ENCODE measurements at regions not wholly inside any gene's neighbourhood (a gene's known extent, or its start where the extent isn't known, plus 50 kb on each side); places are given as distances from the start of the nearest gene placed in this dataset.

GRCh38 chrX:97666890-97667289 is 783.2 kb downstream of the RPA4 start:
- no peaks in the 10 kb centered on the region for H3K9me3 ChIP-seq
- H3K9me3 Mint-ChIP-seq: no peaks in the 10 kb centered on the region
- no peak for DNase-seq
- no peaks in the 10 kb centered on the region for H3K36me3 Mint-ChIP-seq
- H3K4me1 Mint-ChIP-seq: no peaks in the 10 kb centered on the region
- H3K27ac ChIP-seq (ENCODE audit: low read length): no peak overlapping the region
- H3K4me1 ChIP-seq (ENCODE audit: control insufficient read depth in 1 of 2, extremely low read depth in 1 of 2, insufficient read depth in 2 of 2, low read length in 2 of 2): no peaks in the 10 kb centered on the region
- CTCF ChIA-PET: no interaction called here
- POLR2A ChIA-PET: no interaction called here
- no peaks in the 10 kb centered on the region for H3K36me3 ChIP-seq (ENCODE audit: control insufficient read depth in 2 of 2, extremely low read depth in 1 of 2, insufficient read depth in 1 of 2, low read length in 1 of 2)
- H3K4me3 Mint-ChIP-seq: no peak overlapping the region
- H3K27me3 Mint-ChIP-seq: peaks cover 0 to 29% of the 10 kb centered on the region in 2 donors
- H3K27ac Mint-ChIP-seq: no peak overlapping the region
- WGBS (ENCODE audit: insufficient coverage): no CpG with 5 or more reads among the region's 2 CpGs
- no peak overlapping the region for H3K4me3 ChIP-seq (ENCODE audit: control insufficient read depth in 1 of 2, extremely low read depth in 1 of 2, low read length in 1 of 2)
- H3K27me3 ChIP-seq (replicated peaks in 1 of 2; ENCODE audit: control insufficient read depth in 2 of 2, extremely low read depth in 1 of 2, insufficient read depth in 2 of 2, low read length in 1 of 2): no peaks in the 10 kb centered on the region
- no peak for ATAC-seq (replicated peaks in 1 of 4)

- Histone ChIP-seq H3K9me3 (no peaks in the 10 kb centered on the region), H3K36me3 (ENCODE audit: control insufficient read depth in 2 of 2, extremely low read depth in 1 of 2, insufficient read depth in 1 of 2, low read length in 1 of 2) (no peaks in the 10 kb centered on the region), H3K27me3 (replicated peaks in 1 of 2; ENCODE audit: control insufficient read depth in 2 of 2, extremely low read depth in 1 of 2, insufficient read depth in 2 of 2, low read length in 1 of 2) (no peaks in the 10 kb centered on the region), H3K4me3 (ENCODE audit: control insufficient read depth in 1 of 2, extremely low read depth in 1 of 2, low read length in 1 of 2) (no peak overlapping the region), H3K4me1 (ENCODE audit: control insufficient read depth in 1 of 2, extremely low read depth in 1 of 2, insufficient read depth in 2 of 2, low read length in 2 of 2) (no peaks in the 10 kb centered on the region), H3K27ac (ENCODE audit: low read length) (no peak overlapping the region)
- ATAC-seq (replicated peaks in 1 of 4) (no peak), DNase-seq (no peak)
- H3K27me3 Mint-ChIP-seq: peaks cover 0 to 28% of the 10 kb centered on the region in 2 donors
- WGBS (ENCODE audit: insufficient coverage): no CpG with 5 or more reads among the region's 2 CpGs
- H3K4me3 Mint-ChIP-seq: no peak overlapping the region
- CTCF ChIA-PET: no interaction called here
- no peaks in the 10 kb centered on the region for H3K36me3 Mint-ChIP-seq
- POLR2A ChIA-PET: no interaction called here
- no peaks in the 10 kb centered on the region for H3K9me3 Mint-ChIP-seq
- no peaks in the 10 kb centered on the region for H3K4me1 Mint-ChIP-seq
- H3K27ac Mint-ChIP-seq: no peak overlapping the region
Measured at GRCh38 chrX:97668126-97668525, 784.4 kb downstream of the RPA4 start.

GRCh38 chrX:97672138-97672537 is 788.4 kb downstream of the RPA4 start:
- no peaks in the 10 kb centered on the region for H3K4me1 ChIP-seq (ENCODE audit: control insufficient read depth in 1 of 2, extremely low read depth in 1 of 2, insufficient read depth in 2 of 2, low read length in 2 of 2)
- no peaks in the 10 kb centered on the region for H3K27me3 ChIP-seq (replicated peaks in 1 of 2; ENCODE audit: control insufficient read depth in 2 of 2, extremely low read depth in 1 of 2, insufficient read depth in 2 of 2, low read length in 1 of 2)
- ChIA-PET CTCF (no interaction called here), POLR2A (no interaction called here)
- ATAC-seq (replicated peaks in 1 of 4): no peak
- Mint-ChIP-seq H3K9me3 (no peaks in the 10 kb centered on the region), H3K27me3 (peaks cover 0 to 24% of the 10 kb centered on the region in 2 donors), H3K4me3 (no peak overlapping the region), H3K4me1 (no peaks in the 10 kb centered on the region), H3K36me3 (no peaks in the 10 kb centered on the region), H3K27ac (no peak overlapping the region)
- no peak for DNase-seq
- H3K27ac ChIP-seq (ENCODE audit: low read length): no peak overlapping the region
- no CpG with 5 or more reads among the region's 5 CpGs for WGBS (ENCODE audit: insufficient coverage)
- no peaks in the 10 kb centered on the region for H3K9me3 ChIP-seq
- no peak overlapping the region for H3K4me3 ChIP-seq (ENCODE audit: control insufficient read depth in 1 of 2, extremely low read depth in 1 of 2, low read length in 1 of 2)
- H3K36me3 ChIP-seq (ENCODE audit: control insufficient read depth in 2 of 2, extremely low read depth in 1 of 2, insufficient read depth in 1 of 2, low read length in 1 of 2): no peaks in the 10 kb centered on the region

GRCh38 chrX:97672608-97673007 is 788.9 kb downstream of the RPA4 start:
- ChIA-PET POLR2A (no interaction called here), CTCF (no interaction called here)
- H3K4me1 Mint-ChIP-seq: no peaks in the 10 kb centered on the region
- Histone ChIP-seq H3K36me3 (ENCODE audit: control insufficient read depth in 2 of 2, extremely low read depth in 1 of 2, insufficient read depth in 1 of 2, low read length in 1 of 2) (no peaks in the 10 kb centered on the region), H3K9me3 (no peaks in the 10 kb centered on the region), H3K27me3 (replicated peaks in 1 of 2; ENCODE audit: control insufficient read depth in 2 of 2, extremely low read depth in 1 of 2, insufficient read depth in 2 of 2, low read length in 1 of 2) (no peaks in the 10 kb centered on the region), H3K4me1 (ENCODE audit: control insufficient read depth in 1 of 2, extremely low read depth in 1 of 2, insufficient read depth in 2 of 2, low read length in 2 of 2) (no peaks in the 10 kb centered on the region), H3K27ac (ENCODE audit: low read length) (no peak overlapping the region), H3K4me3 (ENCODE audit: control insufficient read depth in 1 of 2, extremely low read depth in 1 of 2, low read length in 1 of 2) (no peak overlapping the region)
- H3K9me3 Mint-ChIP-seq: no peaks in the 10 kb centered on the region
- DNase-seq (no peak), ATAC-seq (replicated peaks in 1 of 4) (no peak)
- peaks cover 0 to 24% of the 10 kb centered on the region in 2 donors for H3K27me3 Mint-ChIP-seq
- no peak overlapping the region for H3K27ac Mint-ChIP-seq
- H3K36me3 Mint-ChIP-seq: no peaks in the 10 kb centered on the region
- no CpG with 5 or more reads among the region's 2 CpGs for WGBS (ENCODE audit: insufficient coverage)
- no peak overlapping the region for H3K4me3 Mint-ChIP-seq

- no peak for ATAC-seq (replicated peaks in 1 of 4)
- ChIA-PET POLR2A (no interaction called here), CTCF (no interaction called here)
- no peaks in the 10 kb centered on the region for H3K9me3 ChIP-seq
- no peaks in the 10 kb centered on the region for H3K4me1 Mint-ChIP-seq
- H3K27me3 ChIP-seq (replicated peaks in 1 of 2; ENCODE audit: control insufficient read depth in 2 of 2, extremely low read depth in 1 of 2, insufficient read depth in 2 of 2, low read length in 1 of 2): no peaks in the 10 kb centered on the region
- peaks cover 0 to 24% of the 10 kb centered on the region in 2 donors for H3K27me3 Mint-ChIP-seq
- no peaks in the 10 kb centered on the region for H3K36me3 ChIP-seq (ENCODE audit: control insufficient read depth in 2 of 2, extremely low read depth in 1 of 2, insufficient read depth in 1 of 2, low read length in 1 of 2)
- H3K9me3 Mint-ChIP-seq: no peaks in the 10 kb centered on the region
- H3K4me3 ChIP-seq (ENCODE audit: control insufficient read depth in 1 of 2, extremely low read depth in 1 of 2, low read length in 1 of 2): no peak overlapping the region
- DNase-seq: no peak
- no peak overlapping the region for H3K27ac ChIP-seq (ENCODE audit: low read length)
- no peaks in the 10 kb centered on the region for H3K36me3 Mint-ChIP-seq
- H3K27ac Mint-ChIP-seq: no peak overlapping the region
- H3K4me3 Mint-ChIP-seq: no peak overlapping the region
- no peaks in the 10 kb centered on the region for H3K4me1 ChIP-seq (ENCODE audit: control insufficient read depth in 1 of 2, extremely low read depth in 1 of 2, insufficient read depth in 2 of 2, low read length in 2 of 2)
- WGBS (ENCODE audit: insufficient coverage): 100% methylated on average over 2 of the region's 5 CpGs
Measured at GRCh38 chrX:97673135-97673534, 789.4 kb downstream of the RPA4 start.

- H3K9me3 Mint-ChIP-seq: no peaks in the 10 kb centered on the region
- ATAC-seq (replicated peaks in 1 of 4) (no peak), DNase-seq (no peak)
- no peak overlapping the region for H3K4me3 Mint-ChIP-seq
- no peaks in the 10 kb centered on the region for H3K9me3 ChIP-seq
- H3K36me3 ChIP-seq (ENCODE audit: control insufficient read depth in 2 of 2, extremely low read depth in 1 of 2, insufficient read depth in 1 of 2, low read length in 1 of 2): no peaks in the 10 kb centered on the region
- H3K4me1 ChIP-seq (ENCODE audit: control insufficient read depth in 1 of 2, extremely low read depth in 1 of 2, insufficient read depth in 2 of 2, low read length in 2 of 2): no peaks in the 10 kb centered on the region
- H3K27ac Mint-ChIP-seq: no peak overlapping the region
- no CpG with 5 or more reads among the region's 3 CpGs for WGBS (ENCODE audit: insufficient coverage)
- no peak overlapping the region for H3K4me3 ChIP-seq (ENCODE audit: control insufficient read depth in 1 of 2, extremely low read depth in 1 of 2, low read length in 1 of 2)
- peaks cover 1 to 11% of the 10 kb centered on the region in 2 donors for H3K27me3 Mint-ChIP-seq
- ChIA-PET POLR2A (no interaction called here), CTCF (no interaction called here)
- no peaks in the 10 kb centered on the region for H3K27me3 ChIP-seq (replicated peaks in 1 of 2; ENCODE audit: control insufficient read depth in 2 of 2, extremely low read depth in 1 of 2, insufficient read depth in 2 of 2, low read length in 1 of 2)
- no peak overlapping the region for H3K27ac ChIP-seq (ENCODE audit: low read length)
- no peaks in the 10 kb centered on the region for H3K36me3 Mint-ChIP-seq
- no peaks in the 10 kb centered on the region for H3K4me1 Mint-ChIP-seq
Measured at GRCh38 chrX:97682991-97683840, 799.5 kb downstream of the RPA4 start.

- no peak for ATAC-seq (replicated peaks in 1 of 4)
- H3K4me3 Mint-ChIP-seq: no peak overlapping the region
- peaks cover 0 to 15% of the 10 kb centered on the region in 2 donors for H3K27me3 Mint-ChIP-seq
- H3K27ac Mint-ChIP-seq: no peak overlapping the region
- H3K36me3 Mint-ChIP-seq: no peaks in the 10 kb centered on the region
- H3K4me1 Mint-ChIP-seq: no peaks in the 10 kb centered on the region
- ChIA-PET CTCF (no interaction called here), POLR2A (no interaction called here)
- no peaks in the 10 kb centered on the region for H3K36me3 ChIP-seq (ENCODE audit: control insufficient read depth in 2 of 2, extremely low read depth in 1 of 2, insufficient read depth in 1 of 2, low read length in 1 of 2)
- DNase-seq: peak in 6 of 35 experiments; percentile 0 to 18 (median 2)
- no CpG with 5 or more reads among the region's 4 CpGs for WGBS (ENCODE audit: insufficient coverage)
- no peaks in the 10 kb centered on the region for H3K4me1 ChIP-seq (ENCODE audit: control insufficient read depth in 1 of 2, extremely low read depth in 1 of 2, insufficient read depth in 2 of 2, low read length in 2 of 2)
- no peak overlapping the region for H3K27ac ChIP-seq (ENCODE audit: low read length)
- no peaks in the 10 kb centered on the region for H3K27me3 ChIP-seq (replicated peaks in 1 of 2; ENCODE audit: control insufficient read depth in 2 of 2, extremely low read depth in 1 of 2, insufficient read depth in 2 of 2, low read length in 1 of 2)
- no peaks in the 10 kb centered on the region for H3K9me3 ChIP-seq
- H3K9me3 Mint-ChIP-seq: no peaks in the 10 kb centered on the region
- no peak overlapping the region for H3K4me3 ChIP-seq (ENCODE audit: control insufficient read depth in 1 of 2, extremely low read depth in 1 of 2, low read length in 1 of 2)
Measured at GRCh38 chrX:97685753-97686152, 802.0 kb downstream of the RPA4 start.

Data from T-cell (primary cell).